HG02981 (cell line): ENCODE measurements at regions not wholly inside any gene's neighbourhood (a gene's known extent, or its start where the extent isn't known, plus 50 kb on each side); places are given as distances from the start of the nearest gene placed in this dataset.
A peak's percentile ranks its signal among the peaks of the same experiment; 100 is the strongest.
"Not testable (repeated sequence)": the region's sequence is repeated elsewhere in the genome, so short reads cannot be mapped to it uniquely, and the experiment has no call there.

Source experiments
- ATAC-seq: cut with Tn5 transposase; IDR thresholded peaks from one replicate; pipeline ENCODE4 v1.9.1; 2021; ENCODE audit warnings: mild to moderate bottlenecking, moderate library complexity; ENCODE audit not compliant: unreplicated experiment

DNA sequence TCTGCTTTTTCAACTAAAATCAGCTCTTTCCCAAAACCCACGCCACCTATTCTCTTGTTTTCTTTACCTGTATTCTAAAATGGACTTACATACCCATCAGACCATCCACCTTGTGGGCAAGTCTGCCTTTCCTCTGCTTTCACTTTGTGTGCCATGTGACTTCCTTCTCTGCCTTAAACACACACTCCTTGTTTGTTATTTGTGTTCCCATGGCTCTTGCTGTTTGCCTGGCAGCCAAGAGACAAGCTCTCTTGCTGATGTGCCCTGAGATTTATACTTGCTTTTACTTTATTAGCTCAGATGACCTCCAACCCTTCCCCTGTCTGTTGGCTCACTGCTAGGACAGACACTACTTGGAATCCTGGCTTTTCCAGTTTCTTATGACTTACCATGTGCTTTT, 309.7 kb upstream of the LRRTM4 start:
- no peak for ATAC-seq

- ATAC-seq: no peak
These were observed 312.3 kb upstream of the LRRTM4 start for GRCh38 chr2:77834360-77835002.

GRCh38 chr2:77838441-77838840, 316.3 kb upstream of the LRRTM4 start:
- ATAC-seq: no peak

- ATAC-seq: peak; percentile 91
These were observed 316.9 kb upstream of the LRRTM4 start for GRCh38 chr2:77839102-77839501.

- ATAC-seq: no peak
These were observed 339.9 kb upstream of the LRRTM4 start for GRCh38 chr2:77862120-77862519.

DNA sequence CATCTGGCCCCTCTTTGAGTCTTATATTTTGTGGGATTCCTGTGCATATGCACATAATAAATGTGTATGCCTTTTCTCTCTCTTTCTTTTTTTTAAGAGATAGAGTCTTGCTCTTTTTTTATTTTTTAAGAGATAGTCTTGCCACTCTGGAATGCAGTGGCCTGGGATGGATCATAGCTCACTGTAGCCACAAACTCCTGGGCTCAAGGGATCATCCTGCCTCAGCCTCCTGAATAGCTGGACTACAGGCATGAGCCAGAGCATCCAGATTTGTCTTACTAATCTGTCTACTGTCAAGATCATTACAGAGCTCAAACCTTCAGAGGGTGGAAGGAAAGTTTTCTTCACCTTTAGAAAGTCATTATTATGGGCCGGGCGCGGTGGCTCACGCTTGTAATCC, 342.2 kb upstream of the LRRTM4 start:
- no peak for ATAC-seq

DNA sequence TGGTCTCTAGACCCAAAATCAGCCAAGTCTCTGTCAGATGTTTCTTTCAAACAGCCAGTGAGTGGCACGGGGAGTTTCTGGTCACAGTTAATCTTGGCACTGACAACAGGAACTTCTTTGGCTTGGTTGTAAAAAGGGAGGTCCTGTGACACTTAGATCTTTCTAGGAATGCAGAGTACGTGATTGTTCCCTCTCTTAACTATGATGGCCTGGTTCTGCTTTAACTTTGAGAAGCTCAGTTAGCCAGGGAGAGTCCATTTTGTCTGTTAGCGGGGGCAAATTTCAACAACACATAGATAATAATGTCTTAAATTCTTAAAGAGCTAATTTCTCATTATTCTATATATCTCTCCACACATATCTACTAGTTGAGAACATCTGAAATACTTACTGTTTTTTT, 344.5 kb upstream of the LRRTM4 start:
- no peak for ATAC-seq

- ATAC-seq: no peak
These were observed 345.0 kb upstream of the LRRTM4 start for GRCh38 chr2:77867146-77867545.

- no peak for ATAC-seq
These were observed 351.3 kb upstream of the LRRTM4 start for GRCh38 chr2:77873506-77873905.

DNA sequence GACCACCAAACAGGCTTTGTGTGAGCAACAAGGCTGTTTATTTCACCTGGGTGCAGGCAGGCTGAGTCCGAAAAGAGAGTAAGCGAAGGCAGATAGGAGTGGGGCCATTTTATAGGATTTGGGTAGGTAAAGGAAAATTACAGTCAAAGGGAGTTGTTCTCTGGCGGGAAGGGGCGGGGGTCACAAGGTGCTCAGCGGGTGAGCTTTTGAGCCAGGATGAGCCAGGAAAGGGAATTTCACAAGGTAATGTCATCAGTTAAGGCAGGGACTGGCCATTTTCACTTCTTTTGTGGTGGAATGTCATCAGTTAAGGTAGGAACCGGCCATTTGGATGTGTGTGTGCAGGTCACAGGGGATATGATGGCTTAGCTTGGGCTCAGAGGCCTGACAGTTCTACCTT, 378.0 kb upstream of the LRRTM4 start:
- not testable (repeated sequence) for ATAC-seq

DNA sequence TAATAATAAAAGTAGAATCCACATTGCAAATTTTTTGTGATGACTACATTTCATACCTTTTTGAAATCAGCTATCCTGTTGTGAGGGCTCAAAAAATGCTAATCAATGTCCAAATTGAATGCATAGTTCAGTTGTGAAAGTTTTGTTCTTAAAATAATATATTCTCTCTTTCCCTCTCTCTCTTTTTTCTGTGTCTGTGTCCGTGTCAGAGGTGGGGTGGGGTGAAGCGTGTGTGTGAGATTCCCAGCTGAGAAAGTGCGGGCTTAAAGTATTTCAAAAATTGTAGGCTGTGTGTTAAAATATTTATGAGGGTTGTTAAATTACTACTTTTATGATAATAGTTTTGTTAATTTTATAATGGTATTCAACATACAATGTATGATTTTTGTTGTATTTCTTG, 388.0 kb upstream of the LRRTM4 start:
- no peak for ATAC-seq

DNA sequence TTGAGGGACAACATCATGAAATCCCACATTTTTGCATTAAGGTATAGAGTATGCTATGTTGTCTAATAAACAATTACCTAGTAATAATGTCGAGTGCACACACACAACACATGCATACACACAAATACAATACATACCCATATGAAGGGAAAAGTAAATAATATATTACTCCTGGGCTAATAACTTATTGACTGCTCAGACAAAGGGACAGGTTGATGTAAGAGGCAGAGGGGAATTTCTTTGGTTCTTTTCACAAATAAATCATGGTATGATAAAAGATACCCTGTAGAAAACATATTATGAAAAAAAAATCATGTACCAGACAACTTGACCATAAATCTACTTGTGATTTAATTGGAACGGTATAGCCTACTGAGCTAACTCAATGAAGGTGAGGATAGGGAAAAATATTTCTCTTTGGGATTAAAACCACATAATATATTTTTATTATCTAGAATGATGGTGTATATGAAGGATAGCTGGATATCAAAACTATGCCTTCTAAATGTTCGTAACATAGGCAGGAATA, 398.7 kb upstream of the LRRTM4 start:
- ATAC-seq: no peak

DNA sequence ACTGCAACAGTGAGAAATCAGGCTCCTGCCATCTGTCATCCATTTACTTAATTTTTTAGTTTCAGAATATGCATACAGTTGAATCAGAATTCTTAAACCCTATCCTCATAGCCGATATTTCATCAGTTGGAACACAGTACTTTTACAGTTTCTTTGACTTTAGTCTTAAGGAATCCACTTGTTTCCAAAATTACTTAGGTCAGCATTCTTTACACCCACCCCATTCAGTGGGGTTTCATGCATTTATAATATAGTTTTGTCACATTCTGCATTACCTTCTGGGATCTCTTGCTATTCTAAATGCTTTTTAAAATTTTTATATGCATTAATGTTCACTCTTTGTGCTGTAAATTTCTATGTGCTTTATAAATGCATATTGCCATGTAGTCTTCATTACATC, 400.4 kb upstream of the LRRTM4 start:
- no peak for ATAC-seq

DNA sequence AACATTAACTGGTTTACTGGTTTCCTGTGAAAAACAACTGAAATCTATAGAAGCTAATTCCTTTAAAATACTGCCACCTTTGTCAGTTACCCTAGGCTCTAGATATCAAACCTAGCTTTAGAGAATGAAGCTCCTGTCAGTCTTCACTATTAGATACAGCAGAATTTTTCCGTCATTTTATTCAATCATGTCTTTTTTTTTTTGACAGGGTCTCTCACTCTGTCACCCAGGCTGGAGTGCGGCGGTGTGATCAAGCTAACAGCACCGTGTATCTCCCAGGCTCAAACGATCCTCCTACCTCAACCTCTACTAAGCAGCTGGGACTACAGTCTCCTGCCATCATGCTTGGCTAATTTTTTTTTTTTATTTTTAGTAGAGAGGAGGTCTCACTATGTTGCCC, 415.2 kb upstream of the LRRTM4 start:
- no peak for ATAC-seq

DNA sequence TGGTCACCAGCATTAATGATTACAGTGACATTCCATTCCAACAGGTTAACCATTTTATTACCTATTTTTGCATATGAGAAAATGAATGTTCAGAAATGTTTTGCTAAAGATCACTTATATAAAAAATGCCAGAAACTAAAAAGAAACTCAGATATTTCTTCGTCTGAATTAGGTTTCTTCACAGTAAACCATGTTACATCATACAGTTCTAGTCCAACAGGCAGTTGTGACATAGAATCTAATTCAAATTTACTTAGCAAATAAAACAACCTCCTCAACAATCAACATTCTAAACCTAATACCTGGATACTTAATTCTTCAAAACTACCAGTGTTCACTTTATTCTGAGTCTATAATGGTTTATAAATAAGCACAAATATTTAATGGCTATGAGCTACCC, 416.3 kb upstream of the LRRTM4 start:
- no peak for ATAC-seq

- ATAC-seq: no peak
These were observed 417.2 kb upstream of the LRRTM4 start for GRCh38 chr2:77939370-77939769.

DNA sequence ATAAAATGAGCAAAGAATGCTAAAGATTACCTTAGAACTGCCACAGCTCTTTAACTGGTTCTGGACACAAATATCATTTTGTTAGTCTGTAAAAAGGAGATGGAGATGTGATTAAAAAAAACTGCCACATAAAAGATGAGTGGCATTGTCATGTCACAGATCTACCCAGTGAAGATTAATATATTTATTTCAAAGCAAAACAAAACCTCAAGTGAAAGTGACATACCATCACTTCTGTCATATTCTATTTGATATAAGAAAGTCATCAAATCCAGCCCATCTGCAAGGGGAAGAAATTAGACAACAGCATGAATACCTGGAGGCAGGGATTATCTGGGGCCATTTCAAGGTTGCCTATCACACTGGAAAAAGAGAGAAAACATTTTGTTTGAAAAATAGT, 417.6 kb upstream of the LRRTM4 start:
- ATAC-seq: no peak

GRCh38 chr2:77954931-77955330, 432.8 kb upstream of the LRRTM4 start:
- no peak for ATAC-seq

DNA sequence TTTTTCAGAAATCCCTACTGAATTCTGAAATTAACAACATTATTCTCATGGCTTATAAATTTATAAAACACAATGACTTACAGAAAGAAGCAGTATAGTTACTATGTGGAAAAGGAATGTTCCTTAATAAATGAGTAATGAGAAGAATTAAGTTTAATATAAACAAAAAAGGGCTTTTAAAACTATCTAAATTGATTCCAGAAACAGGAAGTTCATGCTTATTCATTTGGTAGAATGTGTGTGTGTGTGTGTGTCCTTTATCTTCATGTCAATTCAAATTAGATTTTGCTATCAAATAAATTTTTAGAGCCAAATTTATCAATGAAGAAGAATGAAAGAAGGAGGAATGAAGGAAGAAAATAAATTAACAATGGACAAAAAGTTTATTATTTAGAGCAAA, 440.8 kb upstream of the LRRTM4 start:
- ATAC-seq: no peak

- ATAC-seq: no peak
These were observed 455.4 kb upstream of the LRRTM4 start for GRCh38 chr2:77977471-77978063.

DNA sequence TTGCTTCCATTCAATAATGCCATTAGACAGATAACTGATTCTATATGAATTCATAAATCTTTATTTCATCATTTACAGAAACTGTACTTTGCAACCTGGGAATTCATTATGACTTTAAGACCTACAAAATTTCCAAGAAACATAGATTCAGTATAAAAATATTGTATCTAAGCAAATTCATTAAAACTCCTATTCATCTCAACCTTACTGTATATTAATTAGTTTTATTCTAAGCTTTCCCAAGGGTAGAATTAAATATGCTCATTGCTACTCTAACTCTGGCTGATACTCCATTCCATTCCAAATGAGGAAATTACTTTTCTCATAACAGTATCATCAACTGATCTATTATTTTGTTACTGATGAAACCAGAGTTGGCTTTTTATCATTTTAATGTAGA, 473.0 kb upstream of the LRRTM4 start:
- ATAC-seq: no peak

- no peak for ATAC-seq
These were observed 477.2 kb upstream of the LRRTM4 start for GRCh38 chr2:77999376-77999775.

DNA sequence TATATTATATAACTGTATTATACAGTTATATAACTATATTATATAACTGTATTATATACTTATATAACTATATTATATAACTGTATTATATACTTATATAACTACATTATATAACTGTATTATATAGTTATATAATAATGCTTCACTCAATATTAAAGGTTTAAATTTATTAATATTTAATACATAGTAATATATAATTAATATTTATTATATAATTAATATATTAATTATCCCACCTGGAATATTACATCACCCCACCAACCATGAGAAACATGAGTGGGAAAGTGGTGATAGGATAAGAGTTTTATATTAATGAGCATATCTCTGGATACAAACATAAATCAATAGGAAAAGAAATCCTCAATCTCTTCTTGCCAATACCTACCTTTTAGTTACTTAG, 487.1 kb upstream of the LRRTM4 start:
- no peak for ATAC-seq
